GM18907 (cell line): ENCODE measurements at regions not wholly inside any gene's neighbourhood (a gene's known extent, or its start where the extent isn't known, plus 50 kb on each side); places are given as distances from the start of the nearest gene placed in this dataset.

Source experiments
- ATAC-seq: cut with Tn5 transposase; IDR thresholded peaks from one replicate; pipeline ENCODE4 v1.9.1; 2021; ENCODE audit warnings: mild to moderate bottlenecking, moderate library complexity; ENCODE audit not compliant: unreplicated experiment

GRCh38 chr10:131840788-131841118 lies 60.1 kb upstream of the PPP2R2D start:
- ATAC-seq = no peak

DNA sequence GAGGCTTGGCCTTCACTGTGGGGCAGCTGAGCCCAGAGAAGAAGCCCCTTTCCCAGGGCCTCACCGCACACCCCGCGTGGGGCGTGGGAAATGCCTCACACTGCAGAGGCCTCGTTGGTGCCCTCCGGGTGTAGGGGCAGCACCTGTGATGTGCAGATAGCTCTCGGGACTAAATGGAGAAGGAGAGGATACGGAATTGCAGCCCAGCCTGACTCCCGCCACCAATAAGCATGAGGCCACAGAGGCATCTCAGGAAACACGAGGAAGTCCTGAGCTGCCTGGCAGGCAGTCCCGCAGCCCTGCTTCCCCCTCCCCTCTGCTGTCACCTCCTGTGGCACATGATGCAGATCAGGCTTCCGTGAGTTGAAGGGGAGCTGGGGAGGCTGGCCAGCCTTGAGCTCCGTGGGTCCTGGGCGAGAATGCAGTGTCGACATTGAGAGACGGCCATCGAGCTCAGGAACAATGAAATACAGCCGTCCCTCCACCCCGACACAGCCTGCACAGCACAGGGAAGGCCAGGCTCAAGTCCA lies 59.6 kb upstream of the PPP2R2D start:
- ATAC-seq = no peak

GRCh38 chr10:131841661-131842139 lies 59.1 kb upstream of the PPP2R2D start:
- no peak for ATAC-seq

DNA sequence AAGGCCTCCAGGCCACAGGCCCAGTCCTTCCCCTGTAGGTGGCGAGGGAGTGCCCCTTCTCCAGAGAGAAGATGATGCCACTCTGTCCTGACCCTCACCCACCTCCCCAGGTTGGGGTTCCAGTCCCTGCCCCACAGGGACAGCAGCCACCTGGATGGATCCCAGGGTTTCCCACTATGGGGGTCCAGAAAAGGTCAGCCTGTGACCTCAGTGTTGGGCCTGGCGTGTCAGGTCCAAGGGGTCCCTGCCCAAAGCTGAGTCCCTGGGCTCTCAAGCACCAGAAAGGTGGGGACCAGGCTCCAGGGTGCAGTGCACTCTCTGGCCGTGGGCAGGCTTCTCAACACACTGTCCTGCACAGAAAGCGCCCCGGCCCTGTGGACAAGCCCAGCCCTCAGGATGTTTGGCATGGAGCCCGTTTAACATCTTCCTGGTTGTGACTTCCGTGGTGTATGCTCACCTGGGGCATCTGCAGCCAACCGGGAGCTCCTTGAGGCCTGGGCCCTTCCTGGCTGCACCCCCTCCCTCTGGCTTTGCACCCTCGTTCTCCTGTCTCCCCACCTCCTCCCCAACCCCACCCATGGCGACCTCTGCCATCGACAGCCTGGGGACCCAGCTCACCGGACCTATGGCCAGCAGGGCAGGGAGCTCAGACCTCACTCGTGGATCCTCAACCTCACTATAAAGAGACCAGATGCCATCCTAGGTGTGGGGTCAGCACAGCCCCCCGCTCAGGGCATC lies 58.3 kb upstream of the PPP2R2D start:
- no peak for ATAC-seq

- no peak for ATAC-seq
Observed at GRCh38 chr10:131843089-131843595, 57.7 kb upstream of the PPP2R2D start.

DNA sequence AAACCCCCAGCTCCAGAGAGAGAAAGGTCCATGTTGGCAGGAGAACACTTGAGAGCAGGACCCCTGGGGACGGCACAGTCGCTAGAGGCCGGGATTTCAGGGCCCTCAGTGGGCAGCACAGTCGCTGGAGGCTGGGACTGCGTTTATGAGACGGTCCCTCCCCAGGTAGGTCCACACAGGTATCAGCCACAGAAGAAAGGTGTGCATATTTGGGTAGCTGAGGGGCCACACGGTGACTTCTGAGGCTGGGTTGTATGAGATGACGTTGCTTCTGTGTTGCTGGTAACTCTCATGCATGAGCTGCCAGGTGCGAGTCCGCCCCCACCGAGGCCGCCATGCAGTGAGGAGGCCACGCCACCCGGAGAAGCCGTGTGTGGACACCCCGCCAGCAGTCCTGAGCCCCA lies 56.9 kb upstream of the PPP2R2D start:
- no peak for ATAC-seq

- no peak for ATAC-seq
Observed at GRCh38 chr10:131844529-131845084, 56.2 kb upstream of the PPP2R2D start.

GRCh38 chr10:131845505-131846239 lies 55.1 kb upstream of the PPP2R2D start:
- ATAC-seq = no peak

DNA sequence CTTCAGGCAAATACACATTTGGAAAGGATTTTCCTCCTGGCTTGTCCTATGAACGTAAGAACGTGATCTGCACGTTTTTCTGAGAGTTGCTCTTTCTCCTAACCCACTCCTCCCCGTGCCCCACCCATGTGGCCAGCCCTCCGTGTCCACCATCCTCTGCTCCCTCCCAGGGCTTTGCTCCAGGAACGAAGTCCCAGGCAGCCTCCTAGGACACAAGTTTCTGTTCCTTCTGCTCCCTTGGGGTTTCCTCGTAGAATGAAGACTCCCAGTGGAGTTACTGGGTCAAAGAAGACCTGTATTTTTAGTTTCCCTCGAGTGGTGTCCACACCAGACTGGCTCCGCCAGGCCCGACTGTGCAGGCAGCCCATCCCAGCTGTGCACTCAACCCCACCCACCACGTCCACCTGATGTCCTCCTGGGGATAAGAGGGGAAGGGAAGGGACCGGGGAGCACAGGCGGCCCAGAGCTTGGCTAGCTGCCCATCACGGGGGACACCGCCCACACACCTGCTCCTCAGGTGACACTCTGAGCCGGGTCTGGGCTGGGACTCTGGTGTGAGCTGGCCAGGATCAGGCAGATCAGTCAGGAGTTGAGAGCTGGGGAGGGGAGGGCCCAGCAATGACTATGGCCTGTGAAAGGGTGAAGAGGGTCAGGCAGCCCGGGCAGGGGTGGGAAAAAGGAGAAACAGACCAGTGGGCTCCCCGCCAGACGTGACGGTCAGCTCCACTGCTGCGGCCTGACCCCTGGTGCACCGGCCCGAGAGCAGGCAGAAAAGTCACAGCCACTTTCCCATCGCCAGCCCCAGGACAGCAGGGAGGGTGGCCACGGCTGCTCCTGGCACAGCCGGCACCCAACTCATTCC lies 54.3 kb upstream of the PPP2R2D start:
- ATAC-seq = no peak

GRCh38 chr10:131847241-131847783 lies 53.5 kb upstream of the PPP2R2D start:
- ATAC-seq = no peak

DNA sequence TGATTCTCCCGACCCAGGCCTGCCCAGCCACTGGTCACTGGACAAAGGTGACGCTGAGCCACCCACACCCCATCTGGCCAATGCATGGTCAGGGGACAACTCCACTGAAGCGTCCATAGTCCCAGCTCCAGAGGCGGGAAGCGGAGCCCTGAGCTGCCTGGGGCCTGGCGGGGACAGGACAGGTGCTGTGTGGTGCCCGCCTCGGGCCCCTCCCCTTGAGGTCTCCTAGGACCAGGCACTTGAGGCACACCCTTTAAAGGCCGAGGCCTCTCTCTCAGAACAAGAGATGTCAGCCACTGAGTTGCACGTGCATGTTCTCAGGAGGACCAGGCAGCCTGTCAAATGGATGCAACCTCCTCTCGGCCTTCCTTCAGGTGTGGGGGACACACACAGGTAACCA lies 52.5 kb upstream of the PPP2R2D start:
- ATAC-seq = no peak

- no peak for ATAC-seq
Observed at GRCh38 chr10:131848741-131849590, 51.8 kb upstream of the PPP2R2D start.

- ATAC-seq = no peak
Observed at GRCh38 chr10:131849591-131850382, 51.0 kb upstream of the PPP2R2D start.

DNA sequence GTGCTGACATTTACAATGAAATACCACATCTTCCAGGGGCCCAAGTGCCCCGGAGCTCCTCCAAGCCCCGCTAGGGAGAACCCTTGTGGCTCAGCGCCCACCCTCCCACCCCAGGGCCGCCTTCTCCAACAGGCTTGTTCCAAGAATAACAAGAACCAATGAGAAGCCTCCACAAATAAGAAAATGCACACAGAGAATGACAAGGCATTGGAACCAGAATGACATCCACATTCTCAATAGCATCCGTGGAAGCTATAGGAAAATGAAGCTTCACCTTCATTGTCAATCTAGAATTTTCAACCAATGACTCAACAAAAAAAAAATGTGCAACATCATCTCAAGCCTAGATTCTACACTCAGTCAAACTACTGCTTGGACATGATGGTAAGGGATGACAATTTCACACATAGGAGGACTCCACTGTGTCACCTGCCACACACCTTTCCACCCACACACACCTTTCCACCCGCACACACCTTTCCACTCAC lies 50.4 kb upstream of the PPP2R2D start:
- no peak for ATAC-seq
